ENCODE measurements at regions not wholly inside any gene's neighbourhood (a gene's known extent, or its start where the extent isn't known, plus 50 kb on each side); places are given as distances from the start of the nearest gene placed in this dataset.

GRCh38 chr18:48488388-48488850 lies 50.4 kb upstream of the CTIF start:
- Histone ChIP-seq H3K4me3 (no peak overlapping the region), H3K27ac (no peak overlapping the region)

DNA sequence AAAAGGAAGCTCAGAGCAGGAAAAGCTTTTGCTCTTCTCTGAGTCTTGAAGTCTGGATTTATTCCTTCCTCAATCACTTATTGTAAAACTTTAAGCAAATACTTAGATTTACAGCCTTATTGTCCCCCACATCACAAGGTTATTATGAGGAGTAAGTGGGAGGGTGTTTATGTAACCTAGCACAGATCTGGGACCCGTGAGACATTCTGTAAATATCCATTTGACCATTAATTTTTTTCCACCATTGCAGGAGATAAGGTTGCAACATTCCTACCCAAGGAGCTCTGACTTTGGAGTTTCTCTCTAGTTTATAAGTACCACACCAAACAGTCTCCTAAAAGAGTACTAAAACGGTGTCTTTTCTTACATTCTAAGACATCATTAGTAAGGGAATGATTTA lies 52.1 kb upstream of the CTIF start:
- no peak overlapping the region for H3K4me3 ChIP-seq
- no peak overlapping the region for H3K27ac ChIP-seq

GRCh38 chr18:48485828-48486405 lies 52.9 kb upstream of the CTIF start:
- H3K27ac ChIP-seq, result no peak overlapping the region
- H3K4me3 ChIP-seq, result no peak overlapping the region

DNA sequence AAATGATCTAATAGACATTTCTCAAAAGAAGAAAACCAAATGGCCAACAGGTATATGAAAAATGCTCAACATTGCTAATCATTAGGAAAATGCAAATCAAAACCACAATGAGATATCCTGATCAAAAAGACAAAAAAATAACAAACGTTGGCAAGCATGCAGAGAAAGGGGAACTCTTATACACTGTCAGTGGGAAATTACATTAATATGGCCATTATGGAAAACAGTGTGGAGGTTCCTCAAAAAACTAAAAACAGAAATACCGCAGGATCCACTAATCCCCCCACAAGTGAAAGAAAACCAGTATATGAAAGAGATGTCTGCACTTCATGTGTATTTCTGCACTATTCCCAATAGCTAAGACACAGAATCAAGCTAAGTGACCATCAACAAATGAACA lies 57.7 kb upstream of the CTIF start:
- Histone ChIP-seq H3K27ac (no peak overlapping the region), H3K4me3 (no peak overlapping the region)

- no peak overlapping the region for H3K4me3 ChIP-seq
- no peak overlapping the region for H3K27ac ChIP-seq
Measured at GRCh38 chr18:48479531-48479930, 59.3 kb upstream of the CTIF start.

DNA sequence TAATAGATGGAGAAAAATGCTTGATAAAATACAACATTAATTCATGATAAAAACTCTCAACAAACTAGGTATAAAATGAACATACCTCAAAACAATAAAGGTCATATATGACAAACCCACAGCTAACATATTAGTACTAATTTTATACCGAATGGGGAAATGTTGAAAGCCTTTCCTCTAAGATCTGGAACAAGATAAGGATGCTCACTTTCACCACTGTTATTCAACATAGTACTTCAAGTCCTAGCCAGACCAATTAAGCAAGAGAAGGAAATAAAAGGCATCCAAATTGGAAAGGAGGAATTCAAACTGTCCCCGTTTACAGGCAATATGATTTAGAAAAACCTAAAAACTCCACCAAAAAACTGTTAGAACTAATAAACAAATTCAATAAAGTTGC lies 61.5 kb upstream of the CTIF start:
- Histone ChIP-seq H3K4me3 (no peak overlapping the region), H3K27ac (no peak overlapping the region)

- no peak overlapping the region for H3K4me3 ChIP-seq
- no peak overlapping the region for H3K27ac ChIP-seq
Measured at GRCh38 chr18:48476550-48476917, 62.3 kb upstream of the CTIF start.

GRCh38 chr18:48475635-48476549 lies 62.9 kb upstream of the CTIF start:
- Histone ChIP-seq H3K4me3 (no peak overlapping the region), H3K27ac (no peak overlapping the region)

DNA sequence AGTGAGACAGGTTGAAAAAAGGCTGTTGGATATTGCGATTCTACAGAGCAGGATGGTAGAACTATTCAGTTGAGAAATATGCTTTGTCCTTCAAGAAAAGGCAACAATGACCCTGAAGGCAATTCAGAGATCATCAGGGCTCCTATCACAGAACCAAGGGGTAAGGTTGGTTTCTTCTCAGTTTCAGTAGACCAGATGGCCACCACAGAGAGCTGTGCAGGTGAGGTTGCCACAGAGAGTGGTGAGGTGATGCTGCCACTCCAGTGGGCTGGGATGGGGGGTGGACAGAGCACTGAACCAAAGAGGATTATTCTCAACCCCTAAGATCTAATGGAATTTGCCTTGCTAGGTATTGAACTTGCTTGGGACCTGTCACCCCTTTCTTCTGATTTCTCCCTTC lies 64.6 kb upstream of the ZBTB7C start:
- Histone ChIP-seq H3K4me3 (no peak overlapping the region), H3K27ac (no peak overlapping the region)

DNA sequence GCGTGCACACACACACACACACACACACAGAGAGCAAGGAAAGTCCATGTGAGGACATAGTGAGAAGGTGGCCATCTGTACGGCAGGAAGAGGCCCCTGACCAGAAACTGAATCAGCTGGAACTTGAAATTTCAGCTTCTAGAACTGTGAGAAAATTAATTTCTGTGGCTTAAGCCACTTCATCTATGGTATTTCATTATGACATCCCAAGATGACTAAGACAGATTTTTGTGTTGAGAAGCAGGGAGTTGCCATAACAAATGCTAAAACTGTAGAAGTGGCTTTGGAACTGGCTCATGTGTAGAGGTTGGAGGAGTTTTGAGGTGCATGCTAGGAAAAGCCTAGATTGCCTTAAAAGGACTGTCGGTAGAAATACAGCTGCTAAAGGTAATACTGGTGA lies 63.4 kb upstream of the ZBTB7C start:
- Histone ChIP-seq H3K27ac (no peak overlapping the region), H3K4me3 (no peak overlapping the region)

DNA sequence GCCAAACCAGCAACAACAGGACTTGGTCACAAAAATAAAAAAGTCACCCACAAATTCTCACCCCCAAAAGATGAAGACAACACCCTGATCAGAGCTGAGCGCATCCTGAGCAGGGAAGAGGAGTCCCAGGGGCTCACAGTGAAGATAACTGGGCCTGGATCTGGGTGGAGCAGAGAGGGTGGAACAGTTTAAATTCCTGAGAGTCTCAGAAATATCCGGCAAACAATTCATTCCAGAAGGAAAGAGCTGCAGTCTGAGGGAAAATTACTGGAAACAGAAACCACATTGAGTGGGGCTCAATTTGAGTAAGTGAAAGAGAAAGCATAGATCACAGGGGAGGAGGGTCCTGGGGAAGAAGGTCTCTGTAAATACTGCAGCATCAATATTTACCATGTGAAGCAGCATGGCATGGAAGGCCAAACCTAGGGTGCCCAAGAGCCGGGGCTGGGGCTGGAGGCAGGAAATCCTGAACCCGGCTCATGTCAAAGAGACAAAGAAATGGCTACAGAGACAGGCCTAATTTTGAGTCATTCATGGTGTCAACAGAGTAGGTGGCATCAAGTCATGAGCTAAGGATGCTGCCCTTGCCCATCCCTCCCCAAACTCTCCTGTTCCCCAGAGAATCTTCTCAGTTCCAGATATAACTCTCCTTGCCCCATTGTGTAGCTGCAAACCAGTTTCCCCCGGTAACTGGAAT lies 61.4 kb upstream of the ZBTB7C start:
- peak overlapping the region in 16 of 21 experiments; percentile 2 to 81 (median 67) for H3K27ac ChIP-seq
- H3K4me3 ChIP-seq, result no peak overlapping the region

- no peak overlapping the region for H3K4me3 ChIP-seq
- H3K27ac ChIP-seq, result peak overlapping the region in 5 of 21 experiments; percentile 7 to 35 (median 19)
Measured at GRCh38 chr18:48468151-48468550, 59.0 kb upstream of the ZBTB7C start.

DNA sequence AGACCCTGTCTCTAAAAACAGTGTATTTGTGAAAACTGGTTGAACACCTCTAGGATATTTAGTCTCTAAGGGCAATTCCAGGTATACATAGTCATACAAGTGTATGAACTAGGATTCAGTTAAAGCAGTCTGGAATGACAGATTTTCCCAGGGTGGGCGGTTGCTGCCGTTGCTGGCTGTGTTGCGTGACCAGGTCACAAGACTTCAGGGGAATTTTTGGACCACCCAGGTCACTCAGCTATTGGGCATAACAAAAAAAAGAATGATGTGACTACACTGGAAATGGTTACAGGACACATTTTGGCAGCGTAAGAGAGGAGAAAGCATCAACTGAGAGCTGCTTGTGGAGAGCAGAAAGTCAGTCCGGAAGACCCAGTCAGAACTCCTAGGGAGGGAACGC lies 58.0 kb upstream of the ZBTB7C start:
- peak overlapping the region in 1 of 21 experiments; percentile 7 for H3K27ac ChIP-seq
- no peak overlapping the region for H3K4me3 ChIP-seq

DNA sequence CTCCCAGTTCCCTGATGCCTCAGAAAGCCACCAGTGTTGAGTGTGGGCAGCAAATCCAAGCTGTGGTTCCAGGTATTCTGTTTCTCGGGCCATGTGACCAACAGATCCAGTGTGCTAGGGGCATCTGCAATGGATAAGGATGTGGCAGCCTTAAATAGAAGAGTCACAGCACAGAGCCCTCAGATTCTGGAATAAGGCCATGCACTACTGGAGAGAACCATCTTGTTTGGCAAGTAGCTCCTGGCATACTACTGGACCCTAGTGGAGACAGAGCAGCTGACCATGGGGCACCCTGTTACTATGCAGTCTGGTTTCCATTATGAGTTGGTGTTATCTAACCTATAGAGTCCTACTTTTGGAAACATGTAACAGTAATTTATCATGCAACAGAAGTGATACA lies 53.3 kb upstream of the ZBTB7C start:
- H3K27ac ChIP-seq, result no peak overlapping the region
- H3K4me3 ChIP-seq, result no peak overlapping the region

DNA sequence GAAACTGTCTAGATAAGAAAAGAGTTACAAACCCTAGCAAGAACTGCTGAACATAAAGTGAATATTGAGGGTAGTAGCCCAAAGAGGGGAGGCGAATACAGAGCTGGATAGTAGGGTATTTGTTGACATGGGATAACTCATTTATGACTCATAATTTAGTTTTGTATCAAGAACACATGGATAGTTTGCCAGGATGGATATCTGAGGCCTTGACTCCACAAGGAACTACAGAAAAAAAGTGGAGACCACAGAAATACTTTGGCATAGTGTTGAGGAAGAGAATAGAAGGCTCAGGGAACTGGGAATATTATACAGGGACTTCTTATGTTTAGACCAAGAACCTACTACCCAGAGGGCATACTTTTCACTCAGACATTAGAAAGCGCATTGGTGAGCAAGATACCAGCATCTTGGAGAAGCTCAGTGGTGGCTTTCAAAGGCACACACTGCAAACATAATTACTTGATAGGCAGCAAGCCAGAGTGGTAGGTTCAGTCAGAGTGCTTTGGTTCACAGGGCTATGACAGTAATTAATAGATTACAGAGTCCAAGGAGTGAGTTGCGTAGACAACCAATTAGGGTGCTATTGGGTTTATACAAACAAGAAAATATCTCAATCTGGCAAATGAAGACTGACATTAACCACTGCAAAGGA lies 51.9 kb upstream of the ZBTB7C start:
- Histone ChIP-seq H3K27ac (no peak overlapping the region), H3K4me3 (no peak overlapping the region)

GRCh38 chr18:48459465-48459864 lies 50.3 kb upstream of the ZBTB7C start:
- no peak overlapping the region for H3K4me3 ChIP-seq
- H3K27ac ChIP-seq, result peak overlapping the region in 1 of 21 experiments; percentile 16

- Histone ChIP-seq H3K4me3 (no peak overlapping the region), H3K27ac (peak overlapping the region in 2 of 21 experiments; percentile 16 to 19)
Measured at GRCh38 chr18:48459016-48459415, 49.8 kb upstream of the ZBTB7C start.

All from skin epidermis (tissue), 12 donors.